Lower leg skin (tissue), 4 donors: ENCODE measurements at regions not wholly inside any gene's neighbourhood (a gene's known extent, or its start where the extent isn't known, plus 50 kb on each side); places are given as distances from the start of the nearest gene placed in this dataset.

Source experiments
- DNase-seq, 2 donors: peaks; one replicate each; pipeline ENCODE4 v3.0.0-alpha.2; 2019; ENCODE audit warnings: low spot score in 2 of 2
- H3K4me3 ChIP-seq: fragments of 200-600 bp; sonication (generic); 2 replicates; pipeline ENCODE4 v1.5.1; 2017; ENCODE audit warnings: mild to moderate bottlenecking, low read depth; ENCODE audit not compliant: poor library complexity, severe bottlenecking
- CTCF ChIP-seq, 3 donors: fragments of 450-650 bp; IDR thresholded peaks; one replicate each; pipeline ENCODE4 v1.5.1; 2016; ENCODE audit warnings: antibody characterized with exemption in 3 of 3, mild to moderate bottlenecking in 3 of 3, moderate library complexity in 2 of 3
- POLR2A ChIP-seq, 2 donors: fragments of 450-650 bp; IDR thresholded peaks; one replicate each; pipeline ENCODE4 v1.6.1; 2016 to 2017; ENCODE audit warnings: antibody characterized with exemption in 2 of 2, mild to moderate bottlenecking in 1 of 2, moderate library complexity in 1 of 2
- WGBS, 2 donors: methylation state at CpG; one replicate each; pipeline ENCODE4 v1.1.5; 2018; 5-methylcytosine and 5-hydroxymethylcytosine counted together
- intact Hi-C: fragments of 100-400 bp; cut with DNase I; formaldehyde crosslinking; loops from one replicate; pipeline ENCODE4 v1.15.0; 2023; ENCODE audit warnings: low total_unique reads

- WGBS, 2 donors, result 60 to 62% methylated on average over 7 of the region's 7 CpGs
- intact Hi-C loops, result no loop called here
- no peak for DNase-seq
- no peak overlapping the region for H3K4me3 ChIP-seq
- TF ChIP-seq CTCF (IDR thresholded peaks at IDR 0.05) (no peak), POLR2A (IDR thresholded peaks at IDR 0.05) (no peak)
Observed at GRCh38 chr10:121340271-121340831, 257.9 kb downstream of the FGFR2 start.

GRCh38 chr10:121351540-121351939, 246.7 kb downstream of the FGFR2 start:
- TF ChIP-seq CTCF (IDR thresholded peaks at IDR 0.05) (no peak), POLR2A (IDR thresholded peaks at IDR 0.05) (no peak)
- intact Hi-C loops, result no loop called here
- no peak for DNase-seq
- no peak overlapping the region for H3K4me3 ChIP-seq
- whole genome bisulfite sequencing, 2 donors, result 82 to 88% methylated on average over 5 of the region's 5 CpGs

GRCh38 chr10:121352231-121352855, 245.9 kb downstream of the FGFR2 start:
- intact Hi-C loops, result no loop called here
- no peak for TF ChIP-seq CTCF (IDR thresholded peaks at IDR 0.05)
- TF ChIP-seq POLR2A (IDR thresholded peaks at IDR 0.05), result no peak
- no peak for DNase-seq
- no peak overlapping the region for H3K4me3 ChIP-seq
- WGBS, 2 donors, result 39 to 52% methylated on average over 7 of the region's 7 CpGs

- intact Hi-C loops, result no loop called here
- DNase-seq, result no peak
- no peak overlapping the region for H3K4me3 ChIP-seq
- TF ChIP-seq POLR2A (IDR thresholded peaks at IDR 0.05) (no peak), CTCF (IDR thresholded peaks at IDR 0.05) (no peak)
- 88 to 92% methylated on average over 6 of the region's 6 CpGs for WGBS, 2 donors
Observed at GRCh38 chr10:121355161-121355560, 243.1 kb downstream of the FGFR2 start.

GRCh38 chr10:121356183-121356582, 242.1 kb downstream of the FGFR2 start:
- TF ChIP-seq CTCF (IDR thresholded peaks at IDR 0.05), result no peak
- no peak for TF ChIP-seq POLR2A (IDR thresholded peaks at IDR 0.05)
- intact Hi-C loops, result no loop called here
- no peak overlapping the region for H3K4me3 ChIP-seq
- DNase-seq, result no peak
- 82 to 88% methylated on average over 2 of the region's 2 CpGs for WGBS, 2 donors

- no peak for TF ChIP-seq CTCF (IDR thresholded peaks at IDR 0.05)
- no peak for TF ChIP-seq POLR2A (IDR thresholded peaks at IDR 0.05)
- WGBS, 2 donors, result 60 to 65% methylated on average over 6 of the region's 6 CpGs
- intact Hi-C loops, result no loop called here
- DNase-seq, result no peak
- H3K4me3 ChIP-seq, result no peak overlapping the region
Observed at GRCh38 chr10:121357401-121357800, 240.8 kb downstream of the FGFR2 start.
